AG04449 (cell line): ENCODE measurements at regions not wholly inside any gene's neighbourhood (a gene's known extent, or its start where the extent isn't known, plus 50 kb on each side); places are given as distances from the start of the nearest gene placed in this dataset.

Experiments
- CTCF ChIA-PET: fragments of 350-600 bp; formaldehyde crosslinking; extraction: SDS; loops from one replicate; lab custom pipeline; 2021; ENCODE audit warnings: antibody characterized with exemption; lab: Yijun Ruan, JAX
- POLR2A ChIA-PET: fragments of 400-600, 350-600 bp; formaldehyde crosslinking; extraction: SDS; loops from one replicate; lab custom pipeline; 2020; ENCODE audit warnings: antibody characterized with exemption, inconsistent platforms; lab: Yijun Ruan, JAX
- DNase-seq: peaks from one replicate; pipeline ENCODE4 v3.0.0-alpha.2; 2010; ENCODE audit warnings: low read depth, low spot score
- H3K4me3 ChIP-seq: 2 replicates; pipeline ENCODE4 v1.5.1; 2011; ENCODE audit warnings: low read depth, mild to moderate bottlenecking, control low read depth, low read length
- CTCF ChIP-seq: IDR thresholded peaks from one replicate; pipeline ENCODE4 v1.5.1; 2011; ENCODE audit warnings: mild to moderate bottlenecking, moderate library complexity, low read length, control low read depth, inconsistent platforms; ENCODE audit not compliant: insufficient read depth; ENCODE audit errors: missing control alignments

- POLR2A ChIA-PET, result no interaction called here
- CTCF ChIA-PET, result no interaction called here
- TF ChIP-seq CTCF, result no peak
- no peak for DNase-seq
- H3K4me3 ChIP-seq, result no peak overlapping the region
These were observed 945.5 kb downstream of the EPHA4 start for GRCh38 chr2:220626603-220627002.

- TF ChIP-seq CTCF, result no peak
- DNase-seq, result no peak
- ChIA-PET POLR2A (no interaction called here), CTCF (no interaction called here)
- no peak overlapping the region for H3K4me3 ChIP-seq
These were observed 943.9 kb downstream of the EPHA4 start for GRCh38 chr2:220628252-220628651.

- H3K4me3 ChIP-seq, result no peak overlapping the region
- ChIA-PET CTCF (no interaction called here), POLR2A (no interaction called here)
These were observed 931.0 kb downstream of the EPHA4 start for GRCh38 chr2:220641137-220641536.

GRCh38 chr2:220646424-220646823, 925.7 kb downstream of the EPHA4 start:
- no peak for DNase-seq
- H3K4me3 ChIP-seq, result no peak overlapping the region
- no peak for TF ChIP-seq CTCF
- CTCF ChIA-PET, result no interaction called here
- POLR2A ChIA-PET, result no interaction called here

More at GRCh38 chr2:220641137-220641536, 931.0 kb downstream of the EPHA4 start:
- TF ChIP-seq CTCF, result no peak
- no peak for DNase-seq

- TF ChIP-seq CTCF, result no peak
- DNase-seq, result no peak
- POLR2A ChIA-PET, result no interaction called here
- H3K4me3 ChIP-seq, result no peak overlapping the region
- CTCF ChIA-PET, result no interaction called here
These were observed 923.5 kb downstream of the EPHA4 start for GRCh38 chr2:220648628-220649027.

GRCh38 chr2:220653776-220654175, 918.3 kb downstream of the EPHA4 start:
- no peak for DNase-seq
- POLR2A ChIA-PET, result no interaction called here
- CTCF ChIA-PET, result no interaction called here
- TF ChIP-seq CTCF, result no peak
- H3K4me3 ChIP-seq, result no peak overlapping the region
